Neuronal stem cell (in vitro differentiated cells): ENCODE measurements at regions not wholly inside any gene's neighbourhood (a gene's known extent, or its start where the extent isn't known, plus 50 kb on each side); places are given as distances from the start of the nearest gene placed in this dataset.
"Not testable (repeated sequence)": the region's sequence is repeated elsewhere in the genome, so short reads cannot be mapped to it uniquely, and the experiment has no call there.

Source experiments
- DNase-seq: peaks from one replicate; pipeline ENCODE4 v3.0.0-alpha.2; 2013; ENCODE audit warnings: low spot score
- H2AFZ ChIP-seq: one replicate; pipeline ENCODE4 v1.6.1; 2013; ENCODE audit warnings: mild to moderate bottlenecking, low read length, inconsistent platforms
- H2AK5ac ChIP-seq: 2 replicates; pipeline ENCODE4 v1.6.1; 2013; ENCODE audit warnings: low read depth, mild to moderate bottlenecking, inconsistent platforms, low read length, moderate library complexity, mixed read lengths
- H2BK120ac ChIP-seq: 2 replicates; pipeline ENCODE4 v1.6.1; 2013; ENCODE audit warnings: low read depth, mild to moderate bottlenecking, inconsistent platforms, low read length, moderate library complexity, mixed read lengths
- H2BK12ac ChIP-seq: one replicate; pipeline ENCODE4 v1.6.1; 2013; ENCODE audit warnings: low read length, inconsistent platforms
- H2BK15ac ChIP-seq: 2 replicates; pipeline ENCODE4 v1.6.1; 2013; ENCODE audit warnings: mild to moderate bottlenecking, low read length, inconsistent platforms, mixed read lengths
- H2BK5ac ChIP-seq: one replicate; pipeline ENCODE4 v1.6.1; 2013; ENCODE audit warnings: inconsistent platforms, mild to moderate bottlenecking, low read length, moderate library complexity
- H3K14ac ChIP-seq: one replicate; pipeline ENCODE4 v1.6.1; 2013; ENCODE audit warnings: low read length, inconsistent platforms
- H3K18ac ChIP-seq: 2 replicates; pipeline ENCODE4 v1.6.1; 2013; ENCODE audit warnings: low read length, inconsistent platforms
- H3K23ac ChIP-seq: 2 replicates; pipeline ENCODE4 v1.6.1; 2013; ENCODE audit warnings: low read depth, mild to moderate bottlenecking, mixed read lengths, low read length, inconsistent platforms; ENCODE audit not compliant: poor library complexity
- H3K27ac ChIP-seq: replicated peaks from 3 replicates; pipeline ENCODE4 v1.5.1; 2013; ENCODE audit warnings: low read length, inconsistent platforms
- H3K27me3 ChIP-seq, 3 experiments: 2 replicates each; pipeline ENCODE4 v1.6.1; 2013; ENCODE audit warnings: low read length in 3 of 3, mild to moderate bottlenecking in 2 of 3, inconsistent platforms in 1 of 3, low read depth in 1 of 3, mixed read lengths in 1 of 3, moderate library complexity in 1 of 3; ENCODE audit not compliant: control insufficient read depth in 3 of 3, insufficient read depth in 3 of 3
- H3K36me3 ChIP-seq, 2 donors: replicated peaks in 1 of 2; 2 replicates each; pipeline ENCODE4 v1.6.1; 2013; ENCODE audit warnings: low read length in 2 of 2; ENCODE audit not compliant: control insufficient read depth in 2 of 2, insufficient read depth in 2 of 2
- H3K4ac ChIP-seq: 2 replicates; pipeline ENCODE4 v1.6.1; 2013; ENCODE audit warnings: inconsistent platforms, mild to moderate bottlenecking, low read length, moderate library complexity
- H3K4me1 ChIP-seq, 2 donors: 1 replicate in 1 of 2; 2 replicates in 1 of 2; pipeline ENCODE4 v1.6.1; 2013; ENCODE audit warnings: low read length in 2 of 2, low read depth in 1 of 2; ENCODE audit not compliant: control insufficient read depth in 2 of 2, insufficient read depth in 1 of 2
- H3K4me2 ChIP-seq: one replicate; pipeline ENCODE4 v1.6.1; 2013; ENCODE audit warnings: mild to moderate bottlenecking, low read length, inconsistent platforms; ENCODE audit not compliant: insufficient read depth, poor library complexity, severe bottlenecking
- H3K4me3 ChIP-seq, 2 donors: 2 replicates each; pipeline ENCODE4 v1.5.1; 2013; ENCODE audit warnings: low read length in 2 of 2, mild to moderate bottlenecking in 2 of 2, inconsistent platforms in 1 of 2, moderate library complexity in 1 of 2
- H3K79me1 ChIP-seq: one replicate; pipeline ENCODE4 v1.6.1; 2013; ENCODE audit warnings: low read depth, mild to moderate bottlenecking, inconsistent platforms, low read length, moderate library complexity
- H3K9ac ChIP-seq: one replicate; pipeline ENCODE4 v1.6.1; 2013; ENCODE audit warnings: mild to moderate bottlenecking, low read depth, low read length, inconsistent platforms; ENCODE audit not compliant: poor library complexity
- H3K9me3 ChIP-seq, 2 donors: replicated peaks in 1 of 2; 2 replicates each; pipeline versions ENCODE3 to v1.6.1; 2013; ENCODE audit warnings: low read length in 2 of 2, mild to moderate bottlenecking in 2 of 2, inconsistent platforms in 1 of 2, low read depth in 1 of 2, mixed read lengths in 1 of 2, moderate library complexity in 1 of 2; ENCODE audit not compliant: control insufficient read depth in 2 of 2, insufficient read depth in 1 of 2
- H4K8ac ChIP-seq: one replicate; pipeline ENCODE4 v1.6.1; 2013; ENCODE audit warnings: low read depth, mild to moderate bottlenecking, inconsistent platforms, low read length, moderate library complexity
- H4K91ac ChIP-seq: one replicate; pipeline ENCODE4 v1.6.1; 2013; ENCODE audit warnings: low read length, low read depth, mild to moderate bottlenecking, inconsistent platforms; ENCODE audit not compliant: poor library complexity
- WGBS, 2 donors: extraction: QIAGEN DNeasy Blood & Tissue Kit; methylation state at CpG; one replicate each; pipeline ENCODE4 v1.1.7; 2013; ENCODE audit warnings: missing lambda C conversion rate in 2 of 2, mixed read lengths in 1 of 2; ENCODE audit not compliant: insufficient read length in 2 of 2, insufficient replicate concordance in 1 of 2; ENCODE audit errors: extremely low coverage in 2 of 2; 5-methylcytosine and 5-hydroxymethylcytosine counted together

DNA sequence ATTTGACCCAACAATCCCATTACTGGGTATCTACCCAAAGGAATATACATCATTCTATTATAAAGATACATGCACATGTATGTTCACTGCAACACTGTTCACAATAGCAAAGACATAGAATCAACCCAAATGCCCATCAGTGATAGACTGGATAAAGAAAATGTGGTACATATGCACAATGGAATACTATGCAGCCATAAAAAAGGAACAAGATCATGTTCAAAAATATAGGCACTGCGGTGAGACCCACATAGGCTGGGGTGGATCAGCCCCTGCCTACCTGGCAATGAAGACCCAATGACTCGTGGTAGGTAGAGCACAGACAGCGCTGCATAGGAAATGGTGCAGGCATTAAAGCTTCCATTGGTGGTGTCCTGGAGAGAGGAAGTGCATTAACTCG lies 88.6 kb upstream of the NFIL3 start:
- not testable (repeated sequence) for H2AFZ ChIP-seq, H2BK5ac ChIP-seq, H3K4me2 ChIP-seq, H4K91ac ChIP-seq, DNase-seq, H2BK15ac ChIP-seq, H4K8ac ChIP-seq, H3K18ac ChIP-seq, H3K4me1 ChIP-seq, H3K23ac ChIP-seq, H3K36me3 ChIP-seq, H3K4ac ChIP-seq, H3K4me3 ChIP-seq, H2AK5ac ChIP-seq, H3K27me3 ChIP-seq, H2BK12ac ChIP-seq, H3K27ac ChIP-seq, H3K79me1 ChIP-seq, H3K9ac ChIP-seq, H3K9me3 ChIP-seq, H3K14ac ChIP-seq, H2BK120ac ChIP-seq
- no CpG with 5 or more reads among the region's 4 CpGs for WGBS, 2 donors

DNA sequence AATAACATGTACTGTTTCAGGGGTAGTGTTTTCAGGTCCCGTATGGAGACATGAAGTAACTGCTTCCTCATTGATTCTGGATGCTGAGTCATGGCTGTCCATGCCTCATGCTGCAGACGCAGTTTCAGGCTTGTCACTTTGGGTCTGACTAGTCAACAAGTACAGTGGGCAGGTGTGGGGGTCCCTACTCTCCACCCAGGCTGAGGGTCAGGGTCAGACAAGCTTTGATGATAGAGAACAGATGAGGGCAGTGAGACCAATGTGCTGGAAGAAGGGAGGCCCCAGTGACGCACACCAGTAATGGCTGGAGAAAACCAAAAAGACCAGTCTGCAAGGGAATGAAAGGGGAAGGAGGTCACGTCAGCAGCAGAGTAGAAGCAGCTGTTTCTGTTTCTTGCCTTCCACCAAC lies 80.0 kb upstream of the NFIL3 start:
- no peaks in the 10 kb centered on the region for H3K4me1 ChIP-seq
- H2AK5ac ChIP-seq, result no peak overlapping the region
- H3K4me2 ChIP-seq, result no peak overlapping the region
- H2AFZ ChIP-seq, result no peak overlapping the region
- no peaks in the 10 kb centered on the region for H3K9me3 ChIP-seq
- no peak overlapping the region for H3K9ac ChIP-seq
- no peaks in the 10 kb centered on the region for H3K36me3 ChIP-seq
- no peak overlapping the region for H3K23ac ChIP-seq
- no peak overlapping the region for H2BK120ac ChIP-seq
- H3K4ac ChIP-seq, result no peak overlapping the region
- no peak overlapping the region for H2BK5ac ChIP-seq
- H3K27ac ChIP-seq, result no peak overlapping the region
- no peaks in the 10 kb centered on the region for H3K27me3 ChIP-seq
- H3K79me1 ChIP-seq, result no peaks in the 10 kb centered on the region
- WGBS, 2 donors, result no CpG with 5 or more reads among the region's 4 CpGs
- peak overlapping the region; percentile 50 for H3K18ac ChIP-seq
- no peak overlapping the region for H2BK15ac ChIP-seq
- H3K14ac ChIP-seq, result no peak overlapping the region
- no peak for DNase-seq
- no peak overlapping the region for H3K4me3 ChIP-seq
- H4K8ac ChIP-seq, result no peak overlapping the region
- no peak overlapping the region for H4K91ac ChIP-seq
- no peak overlapping the region for H2BK12ac ChIP-seq

DNA sequence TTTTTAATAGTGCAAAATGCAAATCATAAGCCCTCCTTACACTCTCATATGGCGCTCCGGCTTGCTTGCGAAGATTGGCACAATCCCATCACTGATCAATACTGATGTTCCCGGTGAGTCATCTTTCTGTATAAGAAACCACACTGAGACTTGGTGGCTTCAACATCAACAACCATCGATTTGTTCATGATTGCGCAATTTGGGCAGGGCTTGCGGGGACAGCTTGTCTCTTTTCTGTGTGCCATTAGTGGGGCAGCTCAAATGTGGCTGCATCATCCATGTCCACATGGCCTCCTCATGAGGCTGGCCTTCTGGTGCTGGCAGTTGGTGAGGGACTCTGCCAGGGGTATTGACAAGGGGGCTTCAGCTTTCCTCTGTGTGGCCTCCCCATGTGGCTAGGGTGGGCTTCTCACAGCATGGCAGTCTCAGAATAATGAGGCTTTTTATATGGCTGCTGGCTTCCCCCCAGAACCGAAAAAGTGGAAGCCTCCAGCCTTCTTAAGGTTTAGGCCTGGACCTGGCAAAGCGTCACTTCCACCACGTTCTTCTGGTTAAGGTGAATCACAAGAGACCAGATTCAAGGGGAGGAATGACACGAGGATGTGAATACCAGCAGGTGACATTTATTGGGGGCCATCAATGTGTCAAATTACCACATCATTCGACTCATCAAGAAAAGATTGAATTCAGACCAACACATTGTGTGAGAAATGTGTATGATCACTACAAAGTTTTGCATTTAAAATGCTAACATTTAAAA lies 79.5 kb upstream of the NFIL3 start:
- Histone ChIP-seq H3K9ac (no peak overlapping the region), H2BK5ac (no peak overlapping the region), H3K27me3 (no peaks in the 10 kb centered on the region), H3K4ac (no peak overlapping the region), H3K18ac (no peak overlapping the region), H3K14ac (no peak overlapping the region), H3K23ac (no peak overlapping the region), H2BK15ac (no peak overlapping the region), H3K4me3 (no peak overlapping the region), H3K79me1 (no peaks in the 10 kb centered on the region), H3K4me1 (no peaks in the 10 kb centered on the region), H3K27ac (no peak overlapping the region), H2AFZ (no peak overlapping the region), H3K36me3 (no peaks in the 10 kb centered on the region), H4K91ac (no peak overlapping the region), H2BK120ac (no peak overlapping the region), H2BK12ac (no peak overlapping the region), H3K9me3 (no peaks in the 10 kb centered on the region), H2AK5ac (no peak overlapping the region), H4K8ac (no peak overlapping the region), H3K4me2 (no peak overlapping the region)
- no CpG with 5 or more reads among the region's 12 CpGs for WGBS, 2 donors
- DNase-seq, result no peak

DNA sequence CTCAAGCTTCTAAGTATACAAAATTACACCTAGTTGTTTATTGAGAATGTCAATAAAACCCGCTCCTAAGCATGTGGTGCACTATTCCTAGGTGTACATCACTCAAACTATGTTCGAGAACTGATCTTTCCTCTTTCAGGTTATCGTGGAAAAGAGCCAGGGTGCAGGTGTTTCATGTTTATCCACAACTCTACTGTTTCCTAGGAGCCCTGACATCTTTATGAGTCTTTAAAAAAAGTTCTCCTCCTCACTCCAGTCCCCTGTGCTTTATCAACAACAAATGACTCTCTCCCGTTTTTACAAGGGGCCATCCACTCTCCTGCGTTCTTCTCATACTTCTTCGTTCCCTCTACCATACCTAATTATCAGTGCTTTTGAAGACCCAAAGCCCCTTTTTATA lies 78.8 kb upstream of the NFIL3 start:
- Histone ChIP-seq H3K36me3 (no peaks in the 10 kb centered on the region), H3K4me3 (no peak overlapping the region), H2AK5ac (no peak overlapping the region), H2BK15ac (no peak overlapping the region), H3K79me1 (no peaks in the 10 kb centered on the region), H3K23ac (no peak overlapping the region), H3K27ac (no peak overlapping the region), H3K27me3 (no peaks in the 10 kb centered on the region), H2BK5ac (no peak overlapping the region), H2BK12ac (no peak overlapping the region), H3K4me1 (no peaks in the 10 kb centered on the region), H3K9me3 (no peaks in the 10 kb centered on the region), H3K9ac (no peak overlapping the region), H3K18ac (no peak overlapping the region), H4K8ac (no peak overlapping the region), H2BK120ac (no peak overlapping the region), H3K14ac (no peak overlapping the region), H4K91ac (no peak overlapping the region), H3K4ac (no peak overlapping the region), H2AFZ (no peak overlapping the region), H3K4me2 (no peak overlapping the region)
- DNase-seq, result no peak
- WGBS, 2 donors, result no CpG with 5 or more reads among the region's 6 CpGs
